GM21515 (cell line): ENCODE measurements at regions not wholly inside any gene's neighbourhood (a gene's known extent, or its start where the extent isn't known, plus 50 kb on each side); places are given as distances from the start of the nearest gene placed in this dataset.
"Not testable (repeated sequence)": the region's sequence is repeated elsewhere in the genome, so short reads cannot be mapped to it uniquely, and the experiment has no call there.

Source experiments
- ATAC-seq: cut with Tn5 transposase; IDR thresholded peaks from one replicate; pipeline ENCODE4 v1.9.1; 2021; ENCODE audit not compliant: unreplicated experiment

DNA sequence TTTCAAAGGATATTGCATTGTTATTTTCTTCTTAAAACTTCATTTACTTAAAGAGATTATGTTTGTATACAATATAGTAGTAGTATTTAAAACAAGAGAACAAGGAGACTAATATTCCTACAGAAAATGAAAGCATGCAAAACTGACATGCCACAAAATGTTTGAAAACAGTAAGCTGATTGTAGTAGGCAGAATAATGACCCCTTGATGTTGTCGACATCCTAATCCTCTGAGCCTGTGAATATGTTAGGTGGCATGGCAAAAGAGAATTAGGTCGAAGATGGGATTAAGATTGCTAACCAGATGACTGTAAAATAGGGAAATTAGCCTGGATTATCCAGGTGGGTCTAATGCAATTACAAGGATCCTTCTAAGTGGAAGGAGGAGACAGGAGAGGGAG is 522.2 kb upstream of the NR3C2 start:
- ATAC-seq: no peak

DNA sequence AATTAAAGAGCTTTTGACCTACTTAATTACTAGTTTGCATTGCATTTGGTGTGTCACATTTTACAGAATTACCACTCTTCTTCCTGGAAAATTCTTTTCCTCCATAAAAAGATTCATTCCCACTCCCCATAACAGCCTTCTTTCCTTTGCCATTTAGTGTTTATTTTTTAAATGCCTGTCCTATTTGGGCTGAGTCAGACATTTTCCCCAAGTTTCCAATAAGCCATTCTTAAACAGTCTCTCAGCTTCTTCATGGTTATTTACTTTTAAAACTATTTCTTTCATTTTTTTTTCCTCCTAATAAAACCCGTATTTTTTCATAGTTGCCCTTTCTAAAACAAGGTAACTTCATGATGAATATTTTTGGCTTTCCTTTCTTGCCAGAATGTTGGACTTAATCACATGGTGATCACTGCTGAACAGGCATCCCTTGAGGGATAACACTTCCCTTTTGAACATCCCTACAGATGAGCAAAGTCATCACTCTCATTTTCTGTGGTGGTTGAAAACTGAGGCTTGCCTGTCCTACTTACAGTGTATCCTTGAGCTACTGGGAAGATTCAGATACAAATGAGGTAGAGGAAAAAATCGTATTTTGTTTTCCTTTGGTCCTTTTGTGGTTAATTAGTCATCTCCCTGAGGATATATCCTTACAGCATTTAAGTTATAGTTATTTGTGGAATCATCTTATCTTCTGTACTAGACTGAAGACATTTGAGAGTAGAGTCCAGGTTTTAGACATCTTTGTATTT is 520.5 kb upstream of the NR3C2 start:
- ATAC-seq: no peak

DNA sequence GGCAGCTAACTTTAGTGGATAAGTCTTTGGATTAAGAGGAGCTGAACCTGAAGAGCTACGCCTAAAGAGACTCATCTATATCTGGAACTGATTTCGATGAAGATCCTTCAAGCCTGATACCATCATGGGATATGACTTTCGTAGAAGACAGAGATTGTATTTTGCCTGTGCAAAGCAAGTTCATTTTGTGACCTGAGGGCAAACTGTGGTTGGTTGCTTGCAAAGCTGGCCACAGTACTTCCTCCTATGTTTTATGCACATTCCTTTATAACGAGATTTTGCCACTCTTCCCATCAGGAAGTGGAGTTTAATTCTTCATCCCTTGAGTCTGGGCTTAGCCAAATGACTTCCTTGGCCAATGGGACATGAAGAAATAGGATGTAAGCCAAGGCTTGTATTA is 519.3 kb upstream of the NR3C2 start:
- ATAC-seq: no peak

DNA sequence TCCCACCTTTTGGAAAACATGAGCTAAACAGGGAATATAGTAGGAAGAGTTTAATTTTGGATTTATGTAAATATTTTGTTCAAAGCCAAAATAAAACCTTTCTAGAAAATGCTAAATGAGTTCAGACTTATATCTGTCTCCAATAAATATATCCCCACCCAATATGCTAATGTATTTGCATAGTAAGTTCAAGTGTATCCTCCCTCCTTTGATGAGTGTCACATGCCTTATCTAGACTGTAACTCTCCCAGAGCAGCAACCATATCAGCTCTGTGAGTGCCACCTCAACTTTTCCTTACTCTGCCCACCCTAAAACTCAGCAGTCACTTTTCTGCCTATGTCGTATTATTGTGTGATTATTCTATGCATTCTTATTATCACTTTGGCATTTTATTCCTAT is 516.1 kb upstream of the NR3C2 start:
- ATAC-seq: no peak

DNA sequence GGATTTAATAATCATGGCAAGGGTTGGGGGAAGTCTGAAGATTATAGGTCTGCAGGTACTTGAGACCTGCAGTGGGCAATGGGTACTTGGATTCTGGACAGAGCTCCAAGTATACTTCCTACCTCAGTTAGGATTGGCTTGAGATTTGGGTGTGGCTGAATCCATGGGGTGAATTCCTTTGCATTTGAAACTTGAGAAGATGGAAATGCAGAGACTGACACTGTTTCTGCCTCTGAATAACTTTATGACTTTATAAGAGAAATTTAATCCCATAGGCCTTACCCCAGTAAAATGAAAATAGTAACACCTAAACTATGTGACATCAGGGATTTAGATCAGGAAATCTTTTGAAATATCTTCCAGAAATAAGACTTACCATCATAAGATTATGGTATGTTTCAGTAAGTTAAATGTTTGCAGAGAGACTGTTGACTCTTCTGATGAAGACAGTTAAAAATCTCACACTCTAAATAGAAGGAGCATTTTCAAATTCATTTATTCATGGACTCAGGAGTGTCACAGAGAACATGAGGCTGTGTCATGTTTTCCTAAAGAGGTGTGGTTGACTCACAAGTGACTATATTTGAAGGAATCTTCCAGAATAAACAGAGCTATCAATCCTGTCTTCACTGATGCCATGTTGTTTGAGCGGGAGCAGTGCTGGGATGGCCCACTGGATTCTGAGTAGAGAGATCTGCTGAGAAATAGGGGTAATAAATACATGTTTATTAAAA is 513.5 kb upstream of the NR3C2 start:
- no peak for ATAC-seq

DNA sequence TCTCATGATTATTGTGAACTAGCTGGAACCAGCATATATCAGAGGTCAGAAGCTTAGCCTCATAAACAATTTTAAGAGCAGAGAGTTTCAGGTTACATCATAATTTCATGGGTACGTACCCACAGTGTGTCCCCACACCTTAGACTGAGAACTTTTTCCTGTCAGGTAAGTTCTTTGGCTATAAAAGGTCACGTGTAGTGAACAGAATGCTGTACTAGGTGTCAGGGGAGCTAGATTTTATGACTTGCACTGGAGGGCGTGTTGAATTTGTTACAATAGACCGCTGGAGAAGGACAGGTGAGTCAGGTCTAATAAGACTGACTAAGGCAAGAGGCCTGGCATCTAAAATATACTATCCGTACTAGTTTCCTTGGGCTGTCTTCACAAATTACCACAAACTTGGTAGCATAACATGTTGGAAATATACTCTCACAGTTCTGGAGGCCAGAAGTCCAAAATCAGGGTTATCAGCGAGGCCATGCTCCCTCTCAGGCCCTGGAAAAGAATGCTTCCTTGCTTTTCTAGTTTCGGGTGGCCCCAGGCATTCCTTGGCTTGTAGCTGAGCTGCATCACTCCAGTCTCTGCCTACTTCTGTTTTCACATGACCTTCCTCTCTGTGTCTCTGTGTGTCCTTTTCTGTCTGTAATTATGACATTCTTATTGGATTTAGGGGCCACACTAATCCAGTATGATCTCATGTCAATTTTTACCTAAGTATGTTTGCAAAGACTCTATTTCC is 512.0 kb upstream of the NR3C2 start:
- no peak for ATAC-seq

DNA sequence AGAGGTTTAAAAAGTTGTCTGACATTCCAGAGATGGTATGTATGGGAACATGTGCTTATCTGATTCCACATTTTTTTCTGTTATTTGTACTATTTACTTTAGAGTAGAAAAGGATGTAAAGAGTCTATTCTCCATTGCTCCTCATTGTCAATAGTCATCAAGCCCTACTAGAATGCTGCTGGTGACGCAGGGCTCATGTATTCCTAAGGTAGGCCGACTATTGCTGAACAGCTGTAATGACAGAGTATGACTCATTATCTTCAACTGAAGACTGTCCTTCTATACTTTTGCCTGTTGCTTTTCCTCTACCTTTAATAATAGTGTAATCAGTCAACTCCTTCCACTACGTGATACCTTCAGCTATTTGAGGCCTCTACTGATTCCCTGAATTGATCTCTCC is 509.1 kb upstream of the NR3C2 start:
- no peak for ATAC-seq

DNA sequence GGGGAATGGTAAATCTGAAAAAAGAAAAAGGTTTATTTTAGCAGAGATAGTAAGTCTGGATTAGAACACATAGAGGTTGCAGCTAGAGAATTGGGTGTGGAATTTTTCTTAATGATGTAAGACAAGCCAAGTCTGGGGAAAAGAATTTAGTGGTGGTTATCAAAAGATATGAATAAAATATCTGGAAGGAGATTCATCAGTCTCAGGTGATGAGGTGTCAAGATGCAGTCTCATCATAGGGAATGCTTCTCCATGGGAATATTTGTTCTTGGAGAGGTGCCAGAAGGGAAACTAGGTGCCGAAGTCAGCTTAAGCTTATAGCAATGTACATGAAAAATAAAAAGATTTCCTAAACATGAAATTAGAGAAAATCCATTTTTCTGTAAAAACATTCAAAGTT is 504.1 kb upstream of the NR3C2 start:
- ATAC-seq: no peak

DNA sequence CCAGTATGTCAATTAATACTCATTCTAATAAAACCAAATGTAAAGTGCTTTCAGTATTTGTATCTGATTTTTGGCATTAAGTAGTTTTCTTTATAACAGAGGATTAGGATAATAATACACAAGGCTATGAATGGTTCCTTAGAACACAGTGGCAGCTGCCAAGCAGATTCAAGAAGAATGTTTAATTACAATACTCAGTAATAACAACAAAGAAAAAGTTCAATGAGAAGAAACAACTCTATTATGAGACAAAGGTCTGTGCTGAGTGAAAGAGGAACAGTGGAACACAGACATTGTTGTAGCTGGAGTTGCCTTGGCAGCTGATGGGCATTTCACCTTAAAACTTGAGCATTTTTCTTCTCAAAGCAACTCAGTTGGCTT is 502.6 kb upstream of the NR3C2 start:
- no peak for ATAC-seq

DNA sequence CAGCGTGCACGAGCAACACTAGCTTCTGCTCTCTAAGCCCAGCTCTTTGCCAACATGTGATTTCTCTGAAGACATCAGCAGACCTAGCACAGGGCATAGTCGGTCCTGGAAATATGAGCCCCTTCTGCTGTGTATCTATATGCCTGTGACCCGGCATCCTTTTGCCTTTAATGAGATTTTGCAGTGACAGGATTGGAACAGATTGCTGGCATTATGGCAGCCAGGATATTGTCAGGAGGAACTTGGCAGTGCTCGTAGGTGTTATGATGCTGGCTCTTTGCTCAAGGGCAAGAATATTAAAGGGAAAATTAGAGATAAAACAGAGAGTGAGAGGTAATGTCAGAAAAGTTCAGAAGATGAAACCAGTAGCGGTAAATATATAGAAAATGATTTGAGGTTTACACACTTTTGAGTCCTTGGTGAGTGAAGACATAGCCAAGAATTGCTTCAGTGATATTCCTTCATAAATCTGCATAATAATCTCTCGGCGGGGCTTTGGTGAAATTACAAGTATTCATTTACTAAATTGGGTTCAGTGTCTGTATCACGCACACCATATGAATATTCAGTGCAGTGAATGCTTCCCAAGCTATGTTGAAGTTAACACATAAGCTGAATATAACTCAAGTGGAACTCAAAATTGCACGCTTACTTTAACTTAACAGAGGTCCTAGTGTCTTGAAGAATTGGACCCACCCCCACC is 502.1 kb upstream of the NR3C2 start:
- no peak for ATAC-seq

DNA sequence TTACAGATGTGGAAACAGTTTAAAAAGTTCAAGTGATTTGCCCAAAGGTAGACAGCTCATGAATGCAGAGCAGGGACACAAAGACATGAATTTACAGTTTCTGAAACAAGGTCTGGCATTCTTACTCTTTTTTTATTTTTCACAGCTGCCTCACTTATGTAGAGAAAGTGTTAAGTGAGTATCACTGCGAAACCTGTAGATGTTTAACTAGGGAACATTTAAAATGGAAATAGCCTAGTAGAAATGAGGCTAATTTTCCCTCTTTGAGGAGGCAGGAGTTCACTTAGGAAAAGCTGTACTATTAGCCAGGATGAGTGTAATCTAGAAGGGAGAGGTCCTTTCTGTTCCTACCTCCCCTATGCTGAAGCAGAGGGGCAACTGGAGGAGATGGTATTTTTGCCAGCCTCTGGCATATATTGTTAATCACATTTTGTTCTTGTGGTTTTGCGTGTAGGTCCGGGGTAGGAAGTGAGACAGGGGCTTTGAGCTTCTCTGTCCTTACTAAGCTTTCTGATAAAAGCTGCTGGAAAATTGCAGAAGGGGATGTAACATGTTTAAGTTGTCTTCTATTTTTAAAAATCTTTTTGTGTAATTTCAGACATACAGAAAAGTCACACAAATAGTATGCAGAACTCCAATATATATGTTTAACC is 492.8 kb upstream of the NR3C2 start:
- no peak for ATAC-seq

DNA sequence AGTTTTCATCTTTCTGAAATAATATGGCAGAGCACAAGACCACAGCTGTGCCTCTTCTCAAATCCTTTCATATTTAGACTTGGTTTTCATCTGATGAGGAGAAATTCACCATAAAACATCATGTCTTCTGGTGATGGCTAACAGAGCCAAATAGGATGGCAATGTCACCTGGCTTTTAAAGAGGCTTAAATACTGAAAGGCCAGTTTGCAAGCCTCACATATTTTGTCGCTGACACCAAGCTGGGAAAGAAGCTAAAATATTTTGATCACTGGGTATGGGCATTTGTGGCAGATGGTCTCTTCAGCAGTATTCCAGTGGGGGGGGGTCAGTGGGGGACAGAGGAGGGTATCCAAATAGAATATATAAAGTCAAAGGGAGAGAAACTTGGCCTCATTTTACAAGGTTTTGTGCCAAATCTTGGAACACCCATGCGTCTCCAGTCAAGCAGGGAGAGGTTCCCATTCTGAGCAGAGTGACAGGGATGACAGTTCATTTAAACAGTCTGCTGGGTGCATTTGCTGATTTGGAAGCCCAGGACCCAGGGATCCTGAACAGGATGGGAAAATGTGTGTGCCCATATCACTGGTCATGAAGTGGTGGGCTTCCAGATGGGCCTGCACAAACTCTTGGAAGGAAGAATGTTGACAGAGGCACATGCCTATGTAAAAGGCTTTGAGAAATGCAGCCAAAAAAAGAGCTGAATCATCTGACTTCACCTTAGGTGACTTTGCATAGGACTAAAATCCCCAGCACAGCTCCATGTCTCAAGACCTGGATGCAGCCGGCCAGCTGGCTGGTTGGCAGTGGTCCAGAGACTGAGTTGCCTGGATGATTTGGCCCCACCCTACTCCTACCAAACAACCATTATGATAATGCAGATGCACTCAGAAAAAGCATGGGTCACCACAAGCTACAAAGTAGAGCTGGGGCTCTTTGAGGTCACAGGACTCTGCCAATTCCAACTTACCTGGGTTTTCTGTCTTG is 484.4 kb upstream of the NR3C2 start:
- ATAC-seq: no peak

DNA sequence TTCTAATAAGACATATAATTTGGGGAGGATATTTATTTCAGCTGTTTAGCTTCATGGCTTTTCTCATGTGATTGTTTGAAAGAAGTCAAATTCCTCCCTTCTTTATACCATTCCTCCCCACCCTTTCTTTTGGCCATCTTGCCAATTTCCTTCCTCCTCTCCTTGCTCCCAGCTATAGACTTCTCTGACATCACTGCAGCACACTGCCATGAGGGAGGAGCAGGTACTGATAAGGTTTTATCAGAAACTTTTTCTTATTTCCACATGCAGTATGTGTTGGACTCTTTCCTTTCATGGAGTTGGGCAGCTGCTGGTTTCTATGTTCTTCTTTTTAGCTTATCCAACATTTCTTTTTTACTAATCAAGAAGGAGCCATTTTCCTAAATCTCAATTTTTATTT is 481.7 kb upstream of the NR3C2 start:
- no peak for ATAC-seq

DNA sequence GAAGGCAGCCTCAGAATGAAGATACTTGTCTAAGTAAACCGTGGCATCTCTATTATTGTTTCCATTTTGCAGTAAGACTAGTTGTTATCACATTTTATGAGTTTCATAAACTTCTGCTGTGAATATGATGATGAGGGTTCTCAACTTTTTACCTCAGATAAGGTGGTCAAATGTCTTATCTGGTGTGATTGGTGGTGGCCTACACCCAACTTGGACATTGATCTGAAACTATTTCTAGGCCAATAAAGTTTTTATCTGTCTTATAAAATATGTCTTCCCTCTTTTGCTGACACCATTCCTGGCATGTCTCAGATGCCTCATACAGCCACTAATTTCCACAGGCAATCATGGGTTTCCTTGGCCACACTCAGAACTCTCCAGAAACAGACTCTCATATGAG is 480.3 kb upstream of the NR3C2 start:
- ATAC-seq: no peak

DNA sequence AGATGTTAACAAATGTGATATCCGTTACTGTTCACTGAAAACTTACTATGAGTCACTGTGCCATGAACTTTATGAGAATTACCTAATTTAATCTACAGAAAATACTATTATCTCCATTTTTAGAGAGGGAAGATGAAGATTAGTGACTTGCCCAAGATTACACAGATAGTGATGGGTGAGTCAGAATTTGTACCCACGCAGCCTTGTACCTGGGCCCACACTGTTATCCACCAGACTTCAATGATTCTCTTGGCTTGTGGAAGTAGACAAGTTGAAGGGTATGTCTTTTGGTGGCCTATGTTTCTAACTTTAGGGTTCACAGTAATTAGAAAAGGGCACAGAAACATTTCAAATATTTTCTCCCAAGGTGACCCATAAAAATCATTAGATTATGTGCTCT is 472.5 kb upstream of the NR3C2 start:
- no peak for ATAC-seq

DNA sequence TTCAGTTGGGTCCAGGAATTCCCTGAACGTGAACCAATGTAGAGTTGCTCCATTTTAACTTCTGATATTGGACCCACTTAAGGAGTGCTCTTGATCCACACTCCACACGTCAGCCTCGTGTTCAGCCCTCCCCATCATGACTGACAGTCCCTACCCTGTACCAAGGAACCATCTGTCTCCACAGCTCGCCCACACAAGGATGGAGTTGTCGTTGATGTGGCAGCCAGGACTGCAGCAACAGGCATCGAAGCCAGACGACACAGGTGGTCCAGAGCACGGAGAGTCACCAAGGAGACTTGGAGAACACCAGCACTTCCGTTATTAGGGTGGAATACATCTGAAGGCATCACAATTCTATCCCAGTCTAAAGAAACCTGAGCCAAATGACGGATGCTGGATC is 472.1 kb upstream of the NR3C2 start:
- ATAC-seq: no peak

DNA sequence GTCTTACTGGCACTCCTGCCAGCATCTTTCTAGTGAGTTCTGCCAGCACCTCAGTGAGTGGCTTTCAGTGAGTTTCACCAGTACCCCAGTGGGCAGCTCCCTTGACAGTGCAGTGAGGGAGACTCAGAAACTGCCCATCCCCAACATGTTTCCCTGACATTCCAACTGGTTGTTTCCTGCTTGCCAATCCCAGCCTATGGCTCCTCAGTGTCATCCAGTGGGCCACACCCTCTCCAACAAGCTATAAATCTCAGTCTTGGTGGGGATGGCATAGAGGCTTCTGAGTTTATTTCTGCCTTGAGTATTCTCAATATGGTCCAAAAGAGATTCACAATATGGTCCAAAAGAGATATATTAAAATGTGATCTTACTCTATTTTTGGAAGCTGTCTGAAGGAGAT is 461.2 kb upstream of the NR3C2 start:
- no peak for ATAC-seq

DNA sequence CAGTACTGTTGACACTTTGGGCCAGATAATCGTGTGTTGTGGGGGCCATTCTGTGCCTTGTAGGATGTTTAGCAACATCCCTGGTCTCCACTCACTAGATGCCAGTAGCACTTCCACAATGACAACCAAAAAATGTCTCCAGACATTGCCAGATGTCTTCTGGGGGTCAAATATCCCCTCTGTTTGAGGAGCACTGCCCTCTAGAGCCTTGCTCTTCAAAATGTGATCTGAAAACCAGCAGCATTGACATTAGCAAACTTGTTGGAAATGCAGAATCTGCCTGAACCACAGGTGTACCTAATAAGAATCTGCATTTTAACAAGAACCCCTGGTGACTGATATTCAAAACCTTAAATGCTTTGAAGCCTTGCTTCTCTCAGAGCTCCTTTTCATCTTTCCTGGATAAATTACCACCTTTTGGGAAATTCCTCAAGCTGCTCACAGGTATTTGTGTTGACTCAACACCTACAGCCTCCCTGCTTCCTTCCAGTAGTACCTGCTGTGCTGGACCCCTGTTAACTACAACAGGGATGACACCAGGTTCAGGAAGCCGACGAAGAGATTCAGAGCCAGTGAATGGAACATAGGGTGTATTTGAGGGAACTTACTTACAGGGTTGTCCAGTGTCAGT is 459.0 kb upstream of the NR3C2 start:
- ATAC-seq: no peak

DNA sequence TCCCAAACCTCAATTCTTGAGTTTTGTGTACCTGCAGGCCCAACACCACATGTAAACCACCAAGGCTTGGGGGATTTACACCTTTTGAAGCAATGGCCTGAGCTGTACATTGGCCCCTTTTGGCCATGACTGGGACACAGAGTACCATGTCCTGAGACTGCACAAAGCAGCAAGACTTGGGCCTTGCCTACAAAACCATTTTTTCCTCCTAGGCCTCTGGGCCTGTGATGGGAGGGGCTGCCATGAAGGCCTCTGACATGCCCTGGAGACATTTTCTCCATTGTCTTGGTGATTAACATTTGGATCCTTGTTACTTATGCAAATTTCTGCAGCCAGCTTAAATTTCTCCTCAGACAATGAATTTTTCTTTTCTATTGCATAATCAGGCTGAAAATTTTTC is 455.9 kb upstream of the NR3C2 start:
- ATAC-seq: not testable (repeated sequence)
